Thoracic aorta (tissue), 2 donors: ENCODE measurements at regions not wholly inside any gene's neighbourhood (a gene's known extent, or its start where the extent isn't known, plus 50 kb on each side); places are given as distances from the start of the nearest gene placed in this dataset.

Experiments used
- ATAC-seq: fragments of 150-250 bp; one replicate; pipeline ENCODE4 v1.8.0; 2017; ENCODE audit warnings: low read depth; ENCODE audit not compliant: insufficient number of reproducible peaks, low FRiP score
- DNase-seq: peaks from one replicate; pipeline ENCODE4 v3.0.0-alpha.2; 2020; ENCODE audit warnings: low spot score
- H3K27ac ChIP-seq, 2 donors: fragments of 200-600 bp; sonication (generic); 1 replicate in 1 of 2; 2 replicates in 1 of 2; pipeline ENCODE4 v1.5.1; 2016; ENCODE audit warnings: mild to moderate bottlenecking in 2 of 2, moderate library complexity in 2 of 2
- H3K27me3 ChIP-seq: fragments of 200-600 bp; sonication (generic); replicated peaks from 2 replicates; pipeline ENCODE4 v1.6.0; 2016; ENCODE audit warnings: mild to moderate bottlenecking; ENCODE audit not compliant: insufficient read depth
- H3K36me3 ChIP-seq: fragments of 200-600 bp; sonication (generic); one replicate; pipeline ENCODE4 v1.5.1; 2016
- H3K4me1 ChIP-seq, 2 donors: fragments of 200-600 bp; sonication (generic); 1 replicate in 1 of 2; 2 replicates in 1 of 2; pipeline versions ENCODE4 v1.5.1 to v1.6.0; 2016; ENCODE audit warnings: low read depth in 2 of 2, mild to moderate bottlenecking in 1 of 2; ENCODE audit not compliant: control insufficient read depth in 1 of 2
- H3K4me3 ChIP-seq: fragments of 200-600 bp; sonication (generic); 2 replicates; pipeline ENCODE4 v1.5.1; 2016; ENCODE audit warnings: mild to moderate bottlenecking
- H3K9me3 ChIP-seq: fragments of 200-600 bp; sonication (generic); 2 replicates; pipeline ENCODE4 v1.5.1; 2016
- CTCF ChIP-seq: fragments of 200-600 bp; sonication (generic); IDR thresholded peaks from one replicate; pipeline ENCODE4 v1.5.1; 2019; ENCODE audit warnings: antibody characterized with exemption

DNA sequence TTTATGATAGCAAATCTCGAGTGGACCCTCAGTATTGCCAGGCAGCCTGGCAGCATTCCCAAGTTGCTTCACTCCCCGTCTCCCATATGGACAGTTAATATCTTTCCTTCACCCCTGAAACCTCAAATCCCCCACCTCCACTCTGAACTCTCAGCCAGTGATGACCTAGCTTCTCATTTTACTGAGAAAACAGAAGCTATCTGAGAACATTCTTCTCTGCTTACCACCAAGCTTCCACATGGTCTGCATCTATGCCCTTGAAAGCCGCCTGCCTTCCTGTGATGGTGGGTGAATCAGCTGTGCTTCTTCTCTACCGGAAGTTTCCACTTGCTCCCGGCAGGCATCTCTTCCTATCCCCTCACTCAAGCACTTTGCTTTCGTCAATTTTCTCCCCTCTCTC, 529.2 kb downstream of the EPHA4 start:
- Histone ChIP-seq H3K4me1 (no peaks in the 10 kb centered on the region), H3K36me3 (no peaks in the 10 kb centered on the region), H3K27me3 (no peaks in the 10 kb centered on the region), H3K4me3 (no peak overlapping the region), H3K9me3 (no peaks in the 10 kb centered on the region), H3K27ac (no peak overlapping the region)
- no peak for TF ChIP-seq CTCF
- DNase-seq (no peak), ATAC-seq (no peak)

DNA sequence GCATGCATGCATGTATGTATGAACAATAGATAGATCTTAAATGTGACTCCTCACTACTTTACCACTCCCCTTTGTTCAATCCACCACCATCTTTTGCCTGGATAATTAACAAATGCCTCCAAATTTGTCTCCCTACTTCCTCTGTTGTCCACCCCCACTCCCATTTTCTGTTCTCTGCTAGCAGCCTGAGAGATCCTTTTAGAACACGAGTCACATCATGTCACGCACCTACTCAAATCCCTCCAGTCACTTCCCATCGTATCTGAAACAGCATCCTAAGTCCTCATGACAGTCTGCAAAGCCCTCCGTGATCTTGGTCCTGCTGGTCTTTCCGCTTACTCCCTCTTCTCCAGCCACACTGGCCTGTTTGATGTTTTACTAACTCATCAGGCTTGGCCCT, 527.3 kb downstream of the EPHA4 start:
- no peaks in the 10 kb centered on the region for H3K36me3 ChIP-seq
- no peak overlapping the region for H3K27ac ChIP-seq
- H3K4me1 ChIP-seq, result no peaks in the 10 kb centered on the region
- DNase-seq, result no peak
- TF ChIP-seq CTCF, result no peak
- no peaks in the 10 kb centered on the region for H3K9me3 ChIP-seq
- no peak overlapping the region for H3K4me3 ChIP-seq
- no peak for ATAC-seq
- H3K27me3 ChIP-seq, result no peaks in the 10 kb centered on the region

GRCh38 chr2:221050020-221050795, 521.9 kb downstream of the EPHA4 start:
- Histone ChIP-seq H3K36me3 (no peaks in the 10 kb centered on the region), H3K27me3 (no peaks in the 10 kb centered on the region), H3K4me1 (no peaks in the 10 kb centered on the region), H3K9me3 (no peaks in the 10 kb centered on the region), H3K4me3 (no peak overlapping the region), H3K27ac (no peak overlapping the region)
- no peak for ATAC-seq
- TF ChIP-seq CTCF, result no peak
- no peak for DNase-seq

DNA sequence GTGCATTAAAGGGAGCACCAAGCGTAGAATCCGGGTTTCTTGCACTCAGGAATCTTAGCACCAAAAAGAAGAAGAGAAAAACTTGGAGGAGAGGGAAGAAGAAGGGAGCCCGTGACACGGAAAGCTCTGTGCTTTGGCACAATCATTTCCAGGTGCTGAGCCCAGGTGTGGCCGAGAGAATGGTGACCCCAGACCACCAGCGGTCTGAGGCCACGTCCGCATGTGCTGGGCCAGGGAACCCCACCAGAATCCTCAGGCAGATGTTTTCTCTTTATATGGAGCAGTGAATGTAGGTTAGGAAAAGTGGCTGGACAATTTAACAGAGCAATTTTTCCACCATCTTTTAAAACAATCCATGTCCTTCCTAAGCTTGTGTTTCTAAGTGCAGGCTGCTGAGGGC, 520.9 kb downstream of the EPHA4 start:
- no peaks in the 10 kb centered on the region for H3K4me1 ChIP-seq
- no peak overlapping the region for H3K4me3 ChIP-seq
- H3K36me3 ChIP-seq, result no peaks in the 10 kb centered on the region
- DNase-seq, result no peak
- H3K27me3 ChIP-seq, result no peaks in the 10 kb centered on the region
- H3K27ac ChIP-seq, result no peak overlapping the region
- no peak for TF ChIP-seq CTCF
- no peak for ATAC-seq
- no peaks in the 10 kb centered on the region for H3K9me3 ChIP-seq

DNA sequence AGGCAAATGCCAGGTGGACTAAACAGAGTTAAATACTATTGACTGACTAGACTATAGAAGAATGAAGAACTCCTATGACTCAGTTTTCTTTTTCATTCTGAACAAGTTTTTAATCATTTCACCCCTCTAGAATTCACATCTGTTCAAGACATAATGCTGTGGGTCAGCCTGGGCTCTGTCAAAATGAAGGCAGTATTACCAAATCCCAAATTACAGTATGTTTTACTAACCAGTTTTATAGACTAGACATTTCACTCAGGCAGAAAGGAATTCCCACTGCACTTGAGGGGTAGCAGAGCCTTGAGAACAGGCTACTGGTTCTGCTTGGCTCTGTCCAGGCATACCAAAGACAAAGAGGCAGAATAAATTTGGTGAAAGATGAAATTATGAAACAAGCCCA, 511.7 kb downstream of the EPHA4 start:
- Histone ChIP-seq H3K27ac (no peak overlapping the region), H3K9me3 (no peaks in the 10 kb centered on the region), H3K4me1 (no peaks in the 10 kb centered on the region), H3K27me3 (no peaks in the 10 kb centered on the region), H3K4me3 (no peak overlapping the region), H3K36me3 (no peaks in the 10 kb centered on the region)
- no peak for DNase-seq
- no peak for ATAC-seq
- TF ChIP-seq CTCF, result no peak
